Neural cell (in vitro differentiated cells): ENCODE measurements at regions not wholly inside any gene's neighbourhood (a gene's known extent, or its start where the extent isn't known, plus 50 kb on each side); places are given as distances from the start of the nearest gene placed in this dataset.

Experiments
- H2AFZ ChIP-seq: fragments of 200-600, 300-800 bp; sonication (generic), shearing (Covaris generic); 2 replicates; pipeline ENCODE4 v1.6.0; 2014; ENCODE audit warnings: low read depth, mild to moderate bottlenecking, antibody characterized with exemption, low read length, moderate library complexity
- H3F3A ChIP-seq: fragments of 200-600 bp; shearing (Covaris generic); 2 replicates; pipeline ENCODE4 v1.6.1; 2016; ENCODE audit warnings: mild to moderate bottlenecking, moderate library complexity, mixed read lengths, antibody characterized with exemption, low read length; ENCODE audit not compliant: insufficient read depth, poor library complexity, severe bottlenecking
- H3K27ac ChIP-seq: fragments of 200-600, 300-800 bp; sonication (generic), shearing (Covaris generic); 2 replicates; pipeline ENCODE4 v1.5.1; 2014; ENCODE audit warnings: mild to moderate bottlenecking, low read length, moderate library complexity
- H3K27me3 ChIP-seq: fragments of 300-800, 200-600 bp; sonication (generic), shearing (Covaris generic); 2 replicates; pipeline ENCODE4 v1.6.0; 2014; ENCODE audit warnings: mild to moderate bottlenecking, low read depth, low read length, moderate library complexity; ENCODE audit not compliant: insufficient read depth
- H3K36me3 ChIP-seq: fragments of 300-800, 200-600 bp; sonication (generic), shearing (Covaris generic); 2 replicates; pipeline ENCODE4 v1.5.1; 2014; ENCODE audit warnings: mild to moderate bottlenecking, antibody characterized with exemption, low read length, moderate library complexity; ENCODE audit not compliant: insufficient read depth
- H3K4me2 ChIP-seq: fragments of 300-800, 200-600 bp; sonication (generic), shearing (Covaris generic); 2 replicates; pipeline ENCODE4 v1.6.0; 2014; ENCODE audit warnings: mild to moderate bottlenecking, low read length
- H3K4me3 ChIP-seq: fragments of 300-800, 200-600 bp; sonication (generic), shearing (Covaris generic); 2 replicates; pipeline ENCODE4 v1.5.1; 2014; ENCODE audit warnings: mild to moderate bottlenecking, low read length, moderate library complexity
- H3K79me2 ChIP-seq: fragments of 200-600 bp; shearing (Covaris generic); replicated peaks from 2 replicates; pipeline ENCODE4 v1.6.0; 2014; ENCODE audit warnings: mild to moderate bottlenecking, low read length, moderate library complexity; ENCODE audit not compliant: insufficient read depth
- H3K9ac ChIP-seq: fragments of 300-800, 200-600 bp; sonication (generic), shearing (Covaris generic); 2 replicates; pipeline ENCODE4 v1.6.1; 2016; ENCODE audit warnings: mild to moderate bottlenecking, low read length, mixed read lengths
- H3K9me2 ChIP-seq: fragments of 200-600 bp; shearing (Covaris generic); 2 replicates; pipeline ENCODE4 v1.6.1; 2016; ENCODE audit warnings: mild to moderate bottlenecking, low read length, mixed read lengths; ENCODE audit not compliant: insufficient read depth
- H3K9me3 ChIP-seq: fragments of 200-600, 300-800 bp; sonication (generic), shearing (Covaris generic); 2 replicates; pipeline ENCODE4 v1.6.1; 2016; ENCODE audit warnings: mild to moderate bottlenecking, mixed run types, low read length, moderate library complexity, mixed read lengths
- H4K20me1 ChIP-seq: fragments of 200-600 bp; shearing (Covaris generic); 2 replicates; pipeline ENCODE4 v1.6.1; 2016; ENCODE audit warnings: mild to moderate bottlenecking, mixed run types; ENCODE audit not compliant: insufficient read depth
- EP300 ChIP-seq: fragments of 450-650 bp; conservative IDR thresholded peaks from 2 replicates; pipeline ENCODE4 v1.6.1; 2014; ENCODE audit warnings: antibody characterized with exemption, mild to moderate bottlenecking, moderate library complexity; ENCODE audit not compliant: poor library complexity, severe bottlenecking
- EZH2 ChIP-seq: fragments of 200-600, 300-800 bp; shearing (Covaris generic), sonication (generic); IDR thresholded peaks from 2 replicates; pipeline ENCODE4 v1.6.1; 2014; ENCODE audit warnings: antibody characterized with exemption, low read length, borderline replicate concordance, mild to moderate bottlenecking; ENCODE audit not compliant: insufficient read depth, poor library complexity, severe bottlenecking
- MXI1 ChIP-seq: fragments of 450-650 bp; conservative IDR thresholded peaks from 2 replicates; pipeline ENCODE4 v1.6.1; 2014; ENCODE audit warnings: antibody characterized with exemption, mild to moderate bottlenecking; ENCODE audit not compliant: poor library complexity, severe bottlenecking
- POLR2AphosphoS5 ChIP-seq: IDR thresholded peaks from 2 replicates; pipeline ENCODE4 v1.6.1; 2012
- RAD21 ChIP-seq: fragments of 450-650 bp; conservative IDR thresholded peaks from 2 replicates; pipeline ENCODE4 v1.6.1; 2014; ENCODE audit warnings: antibody characterized with exemption, mild to moderate bottlenecking, moderate library complexity
- SMC3 ChIP-seq: fragments of 450-650 bp; conservative IDR thresholded peaks from 2 replicates; pipeline ENCODE4 v1.6.1; 2014; ENCODE audit warnings: antibody characterized with exemption, mild to moderate bottlenecking, moderate library complexity; ENCODE audit not compliant: poor library complexity
- TAF1 ChIP-seq: IDR thresholded peaks from 2 replicates; pipeline ENCODE4 v1.6.1; 2012; ENCODE audit warnings: low read depth
- TF ChIP-seq, protein P1 (sequence below): fragments of 450-650 bp; IDR thresholded peaks from 2 replicates; pipeline ENCODE4 v1.5.1; 2014; ENCODE audit warnings: antibody characterized with exemption, mild to moderate bottlenecking, moderate library complexity; ENCODE audit not compliant: poor library complexity, severe bottlenecking
- TF ChIP-seq, protein P2 (sequence below): IDR thresholded peaks from 2 replicates; pipeline ENCODE4 v1.6.1; 2012; ENCODE audit warnings: borderline replicate concordance

DNA sequence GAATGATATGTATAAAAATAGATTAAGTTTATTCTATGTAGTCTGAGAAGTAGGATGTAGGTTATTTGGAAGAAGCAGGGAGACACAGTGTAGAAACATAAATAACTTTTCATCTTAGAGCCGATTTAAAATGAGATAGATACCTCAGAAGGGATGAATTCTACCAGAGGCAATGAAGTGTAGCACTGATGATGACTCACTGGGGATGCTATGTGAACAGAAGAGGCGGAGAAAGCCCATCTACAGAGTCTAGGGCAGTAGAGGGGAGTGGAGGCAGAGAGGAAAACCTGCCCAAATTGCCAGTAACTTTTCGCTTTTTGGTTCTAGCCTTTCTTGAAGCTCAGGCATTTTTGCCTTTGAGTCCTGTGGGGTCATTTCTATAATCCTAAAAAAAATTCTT is 451.8 kb downstream of the ATP23 start:
- Histone ChIP-seq H3K27me3 (no peaks in the 10 kb centered on the region), H4K20me1 (no peaks in the 10 kb centered on the region), H3K9me2 (no peaks in the 10 kb centered on the region), H3K4me3 (no peak overlapping the region), H3K9ac (no peak overlapping the region), H2AFZ (no peak overlapping the region), H3K4me2 (no peak overlapping the region), H3K36me3 (no peaks in the 10 kb centered on the region), H3K9me3 (no peaks in the 10 kb centered on the region), H3K27ac (no peak overlapping the region), H3F3A (no peaks in the 10 kb centered on the region), H3K79me2 (no peaks in the 10 kb centered on the region)
- TF ChIP-seq SMC3, result no peak
- TF ChIP-seq MXI1, result no peak
- no peak for TF ChIP-seq EP300
- TF ChIP-seq EZH2, result no peak
- TF ChIP-seq RAD21, result no peak

DNA sequence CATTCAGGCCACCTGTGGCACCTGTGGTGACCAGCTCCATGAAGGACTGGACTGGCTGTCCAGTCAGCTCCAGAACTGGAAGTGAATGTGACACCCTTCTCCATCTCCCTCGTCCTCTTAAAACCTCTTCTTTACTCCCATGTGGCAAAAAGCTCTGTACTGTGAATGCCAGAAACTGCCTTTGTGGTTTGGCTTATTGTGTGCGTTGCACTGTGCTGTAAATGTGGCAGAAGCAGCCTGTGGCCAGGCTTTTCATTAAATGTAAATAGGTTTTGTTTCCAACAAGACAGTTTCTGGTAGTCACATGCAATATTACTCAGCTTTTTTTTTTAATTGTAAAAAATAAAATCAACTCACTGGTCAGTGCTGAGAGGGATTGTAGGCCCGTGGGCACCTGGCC is 453.7 kb downstream of the ATP23 start:
- H3K36me3 ChIP-seq, result no peaks in the 10 kb centered on the region
- no peak overlapping the region for H3K4me2 ChIP-seq
- no peaks in the 10 kb centered on the region for H4K20me1 ChIP-seq
- no peaks in the 10 kb centered on the region for H3F3A ChIP-seq
- no peaks in the 10 kb centered on the region for H3K9me2 ChIP-seq
- no peak overlapping the region for H3K9ac ChIP-seq
- H3K4me3 ChIP-seq, result no peak overlapping the region
- no peak overlapping the region for H3K27ac ChIP-seq
- no peaks in the 10 kb centered on the region for H3K9me3 ChIP-seq
- TF ChIP-seq EZH2, result no peak
- TF ChIP-seq POLR2AphosphoS5, result no peak
- no peak for TF ChIP-seq RAD21
- TF ChIP-seq, protein P1, sequence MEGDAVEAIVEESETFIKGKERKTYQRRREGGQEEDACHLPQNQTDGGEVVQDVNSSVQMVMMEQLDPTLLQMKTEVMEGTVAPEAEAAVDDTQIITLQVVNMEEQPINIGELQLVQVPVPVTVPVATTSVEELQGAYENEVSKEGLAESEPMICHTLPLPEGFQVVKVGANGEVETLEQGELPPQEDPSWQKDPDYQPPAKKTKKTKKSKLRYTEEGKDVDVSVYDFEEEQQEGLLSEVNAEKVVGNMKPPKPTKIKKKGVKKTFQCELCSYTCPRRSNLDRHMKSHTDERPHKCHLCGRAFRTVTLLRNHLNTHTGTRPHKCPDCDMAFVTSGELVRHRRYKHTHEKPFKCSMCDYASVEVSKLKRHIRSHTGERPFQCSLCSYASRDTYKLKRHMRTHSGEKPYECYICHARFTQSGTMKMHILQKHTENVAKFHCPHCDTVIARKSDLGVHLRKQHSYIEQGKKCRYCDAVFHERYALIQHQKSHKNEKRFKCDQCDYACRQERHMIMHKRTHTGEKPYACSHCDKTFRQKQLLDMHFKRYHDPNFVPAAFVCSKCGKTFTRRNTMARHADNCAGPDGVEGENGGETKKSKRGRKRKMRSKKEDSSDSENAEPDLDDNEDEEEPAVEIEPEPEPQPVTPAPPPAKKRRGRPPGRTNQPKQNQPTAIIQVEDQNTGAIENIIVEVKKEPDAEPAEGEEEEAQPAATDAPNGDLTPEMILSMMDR, result no peak
- no peak for TF ChIP-seq EP300
- TF ChIP-seq, protein P2, sequence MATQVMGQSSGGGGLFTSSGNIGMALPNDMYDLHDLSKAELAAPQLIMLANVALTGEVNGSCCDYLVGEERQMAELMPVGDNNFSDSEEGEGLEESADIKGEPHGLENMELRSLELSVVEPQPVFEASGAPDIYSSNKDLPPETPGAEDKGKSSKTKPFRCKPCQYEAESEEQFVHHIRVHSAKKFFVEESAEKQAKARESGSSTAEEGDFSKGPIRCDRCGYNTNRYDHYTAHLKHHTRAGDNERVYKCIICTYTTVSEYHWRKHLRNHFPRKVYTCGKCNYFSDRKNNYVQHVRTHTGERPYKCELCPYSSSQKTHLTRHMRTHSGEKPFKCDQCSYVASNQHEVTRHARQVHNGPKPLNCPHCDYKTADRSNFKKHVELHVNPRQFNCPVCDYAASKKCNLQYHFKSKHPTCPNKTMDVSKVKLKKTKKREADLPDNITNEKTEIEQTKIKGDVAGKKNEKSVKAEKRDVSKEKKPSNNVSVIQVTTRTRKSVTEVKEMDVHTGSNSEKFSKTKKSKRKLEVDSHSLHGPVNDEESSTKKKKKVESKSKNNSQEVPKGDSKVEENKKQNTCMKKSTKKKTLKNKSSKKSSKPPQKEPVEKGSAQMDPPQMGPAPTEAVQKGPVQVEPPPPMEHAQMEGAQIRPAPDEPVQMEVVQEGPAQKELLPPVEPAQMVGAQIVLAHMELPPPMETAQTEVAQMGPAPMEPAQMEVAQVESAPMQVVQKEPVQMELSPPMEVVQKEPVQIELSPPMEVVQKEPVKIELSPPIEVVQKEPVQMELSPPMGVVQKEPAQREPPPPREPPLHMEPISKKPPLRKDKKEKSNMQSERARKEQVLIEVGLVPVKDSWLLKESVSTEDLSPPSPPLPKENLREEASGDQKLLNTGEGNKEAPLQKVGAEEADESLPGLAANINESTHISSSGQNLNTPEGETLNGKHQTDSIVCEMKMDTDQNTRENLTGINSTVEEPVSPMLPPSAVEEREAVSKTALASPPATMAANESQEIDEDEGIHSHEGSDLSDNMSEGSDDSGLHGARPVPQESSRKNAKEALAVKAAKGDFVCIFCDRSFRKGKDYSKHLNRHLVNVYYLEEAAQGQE, result no peak
- no peak for TF ChIP-seq TAF1
- no peak for TF ChIP-seq MXI1
- no peak for TF ChIP-seq SMC3
- H3K27me3 ChIP-seq, result no peaks in the 10 kb centered on the region
- no peaks in the 10 kb centered on the region for H3K79me2 ChIP-seq
- H2AFZ ChIP-seq, result no peak overlapping the region

DNA sequence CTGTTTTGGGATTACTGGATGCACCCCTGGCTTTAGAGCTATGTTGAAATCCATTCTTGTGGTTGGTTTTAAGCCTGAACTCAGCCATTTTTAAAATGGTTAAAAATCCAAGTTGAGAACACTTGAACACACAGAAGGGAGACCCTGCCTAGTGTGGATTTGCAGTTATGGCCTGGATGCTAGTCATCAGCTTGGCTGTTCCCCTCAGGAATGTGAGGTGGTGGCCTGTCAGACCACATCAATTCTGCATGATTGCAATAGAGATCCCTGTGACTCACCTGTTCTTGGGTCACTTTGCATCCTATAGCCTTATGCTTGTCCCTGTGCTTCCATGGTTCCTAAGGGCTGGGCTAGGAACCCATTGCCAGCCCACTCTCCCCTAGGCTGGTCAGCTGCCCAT is 454.1 kb downstream of the ATP23 start:
- Histone ChIP-seq H3K27me3 (no peaks in the 10 kb centered on the region), H3K79me2 (no peaks in the 10 kb centered on the region), H3K9me2 (no peaks in the 10 kb centered on the region), H4K20me1 (no peaks in the 10 kb centered on the region), H3K9ac (no peak overlapping the region), H3K27ac (no peak overlapping the region), H3K4me2 (no peak overlapping the region), H3F3A (no peaks in the 10 kb centered on the region), H3K4me3 (no peak overlapping the region), H2AFZ (no peak overlapping the region), H3K9me3 (no peaks in the 10 kb centered on the region), H3K36me3 (no peaks in the 10 kb centered on the region)
- TF ChIP-seq SMC3, result no peak
- TF ChIP-seq EZH2, result no peak
- no peak for TF ChIP-seq MXI1
- no peak for TF ChIP-seq TAF1
- TF ChIP-seq, protein P1, result no peak
- TF ChIP-seq, protein P2, result no peak
- TF ChIP-seq RAD21, result no peak
- no peak for TF ChIP-seq POLR2AphosphoS5
- no peak for TF ChIP-seq EP300
